Suprapubic skin (tissue), 3 donors: ENCODE measurements at regions not wholly inside any gene's neighbourhood (a gene's known extent, or its start where the extent isn't known, plus 50 kb on each side); places are given as distances from the start of the nearest gene placed in this dataset.

Source experiments
- CTCF ChIP-seq, 2 donors: fragments of 200-600 bp in 1 of 2; fragments of 450-650 bp in 1 of 2; sonication (generic) in 1 of 2; IDR thresholded peaks; one replicate each; pipeline ENCODE4 v1.5.1; 2016 to 2019; ENCODE audit warnings: antibody characterized with exemption in 2 of 2, mild to moderate bottlenecking in 1 of 2, moderate library complexity in 1 of 2
- POLR2AphosphoS5 ChIP-seq, 3 donors: sonication (generic); formaldehyde crosslinking; IDR thresholded peaks; one replicate each; pipeline ENCODE4 v1.6.1; 2017; ENCODE audit warnings: antibody characterized with exemption in 3 of 3

GRCh38 chr15:26222781-26223180 lies 359.7 kb upstream of the ATP10A start:
- no peak for TF ChIP-seq CTCF (IDR thresholded peaks at IDR 0.05)
- TF ChIP-seq POLR2AphosphoS5 (IDR thresholded peaks at IDR 0.05), result no peak
